PFSK-1 (cell line): ENCODE measurements at regions not wholly inside any gene's neighbourhood (a gene's known extent, or its start where the extent isn't known, plus 50 kb on each side); places are given as distances from the start of the nearest gene placed in this dataset.

Source experiments
- FOXP2 ChIP-seq: optimal IDR thresholded peaks from 2 replicates; pipeline ENCODE3; 2011; ENCODE audit warnings: borderline replicate concordance, control low read depth, inconsistent platforms; ENCODE audit not compliant: insufficient read depth; ENCODE audit errors: extremely low read length, extremely low read depth
- POLR2AphosphoS5 ChIP-seq: IDR thresholded peaks from 2 replicates; pipeline ENCODE4 v1.6.1; 2012; ENCODE audit warnings: low read depth, mild to moderate bottlenecking, control low read depth, low read length, moderate library complexity
- SIN3A ChIP-seq: IDR thresholded peaks from 2 replicates; pipeline ENCODE4 v1.6.1; 2012; ENCODE audit warnings: mild to moderate bottlenecking, low read length, moderate library complexity, borderline replicate concordance; ENCODE audit not compliant: insufficient read depth
- TAF1 ChIP-seq: IDR thresholded peaks from 2 replicates; pipeline ENCODE4 v1.6.1; 2012; ENCODE audit warnings: low read length, control low read depth, borderline replicate concordance; ENCODE audit not compliant: insufficient read depth
- TF ChIP-seq, protein P1 (sequence below), 2 experiments: IDR thresholded peaks; 2 replicates each; pipeline versions ENCODE4 v1.6.1 to v1.8.0; 2011 to 2012; ENCODE audit warnings: low read depth in 2 of 2, low read length in 2 of 2, control low read depth in 1 of 2, inconsistent platforms in 1 of 2, mild to moderate bottlenecking in 1 of 2, moderate library complexity in 1 of 2; ENCODE audit not compliant: insufficient read depth in 1 of 2

DNA sequence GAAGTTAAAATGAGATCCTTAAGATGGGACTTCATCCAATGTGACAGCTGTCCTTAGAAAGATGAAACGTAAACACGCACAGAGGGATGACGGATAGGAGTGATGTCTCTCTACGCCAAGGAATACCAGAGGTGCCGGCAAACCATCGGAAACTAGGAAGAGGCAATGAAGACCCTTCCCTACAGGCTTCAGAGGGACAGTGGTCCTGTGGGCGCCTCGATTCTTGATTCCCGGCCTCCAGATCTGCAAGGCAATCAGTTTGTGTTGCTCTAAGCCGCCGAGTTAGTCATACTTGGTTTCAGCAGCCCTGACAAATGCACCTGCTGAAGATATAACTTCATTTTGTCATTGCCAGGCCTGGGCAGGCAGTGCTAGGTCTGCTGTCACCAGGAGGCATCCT lies 1455.1 kb downstream of the TBC1D22A start:
- TF ChIP-seq SIN3A: no peak
- TF ChIP-seq, protein P1, sequence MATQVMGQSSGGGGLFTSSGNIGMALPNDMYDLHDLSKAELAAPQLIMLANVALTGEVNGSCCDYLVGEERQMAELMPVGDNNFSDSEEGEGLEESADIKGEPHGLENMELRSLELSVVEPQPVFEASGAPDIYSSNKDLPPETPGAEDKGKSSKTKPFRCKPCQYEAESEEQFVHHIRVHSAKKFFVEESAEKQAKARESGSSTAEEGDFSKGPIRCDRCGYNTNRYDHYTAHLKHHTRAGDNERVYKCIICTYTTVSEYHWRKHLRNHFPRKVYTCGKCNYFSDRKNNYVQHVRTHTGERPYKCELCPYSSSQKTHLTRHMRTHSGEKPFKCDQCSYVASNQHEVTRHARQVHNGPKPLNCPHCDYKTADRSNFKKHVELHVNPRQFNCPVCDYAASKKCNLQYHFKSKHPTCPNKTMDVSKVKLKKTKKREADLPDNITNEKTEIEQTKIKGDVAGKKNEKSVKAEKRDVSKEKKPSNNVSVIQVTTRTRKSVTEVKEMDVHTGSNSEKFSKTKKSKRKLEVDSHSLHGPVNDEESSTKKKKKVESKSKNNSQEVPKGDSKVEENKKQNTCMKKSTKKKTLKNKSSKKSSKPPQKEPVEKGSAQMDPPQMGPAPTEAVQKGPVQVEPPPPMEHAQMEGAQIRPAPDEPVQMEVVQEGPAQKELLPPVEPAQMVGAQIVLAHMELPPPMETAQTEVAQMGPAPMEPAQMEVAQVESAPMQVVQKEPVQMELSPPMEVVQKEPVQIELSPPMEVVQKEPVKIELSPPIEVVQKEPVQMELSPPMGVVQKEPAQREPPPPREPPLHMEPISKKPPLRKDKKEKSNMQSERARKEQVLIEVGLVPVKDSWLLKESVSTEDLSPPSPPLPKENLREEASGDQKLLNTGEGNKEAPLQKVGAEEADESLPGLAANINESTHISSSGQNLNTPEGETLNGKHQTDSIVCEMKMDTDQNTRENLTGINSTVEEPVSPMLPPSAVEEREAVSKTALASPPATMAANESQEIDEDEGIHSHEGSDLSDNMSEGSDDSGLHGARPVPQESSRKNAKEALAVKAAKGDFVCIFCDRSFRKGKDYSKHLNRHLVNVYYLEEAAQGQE (IDR thresholded peaks at IDR 0.05; ENCODE audit: insufficient read depth in 1 of 2, low read depth in 2 of 2, low read length in 2 of 2): no peak
- TF ChIP-seq POLR2AphosphoS5: no peak
- no peak for TF ChIP-seq TAF1
- no peak for TF ChIP-seq FOXP2

GRCh38 chr22:48212727-48213126 lies 1450.3 kb downstream of the TBC1D22A start:
- TF ChIP-seq SIN3A: no peak
- no peak for TF ChIP-seq TAF1
- no peak for TF ChIP-seq POLR2AphosphoS5
- TF ChIP-seq FOXP2: no peak
- TF ChIP-seq, protein P1 (IDR thresholded peaks at IDR 0.05; ENCODE audit: insufficient read depth in 1 of 2, low read depth in 2 of 2, low read length in 2 of 2): no peak

DNA sequence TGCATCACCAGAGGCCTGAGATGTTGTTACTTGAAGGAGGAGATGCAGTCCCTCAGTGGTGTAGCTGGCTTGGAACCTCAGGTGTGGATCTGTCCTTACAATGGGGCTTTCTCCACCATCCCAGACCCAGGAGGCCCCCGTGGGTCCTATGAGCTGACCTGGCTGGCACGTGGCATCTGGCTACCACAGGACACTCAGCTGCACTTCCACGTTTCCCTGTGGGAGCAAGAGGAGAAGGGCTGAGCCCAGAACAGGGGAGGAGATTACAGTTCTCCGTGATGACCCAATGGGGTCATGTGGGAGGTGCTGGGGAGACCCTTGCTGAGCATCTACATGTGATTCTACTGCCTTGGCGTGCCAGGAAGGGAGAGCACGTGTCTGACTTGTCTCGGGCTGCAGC lies 1448.4 kb downstream of the TBC1D22A start:
- TF ChIP-seq SIN3A: no peak
- TF ChIP-seq TAF1: no peak

- TF ChIP-seq FOXP2 (no peak), TAF1 (no peak), POLR2AphosphoS5 (no peak), SIN3A (no peak)
- TF ChIP-seq, protein P1 (IDR thresholded peaks at IDR 0.05; ENCODE audit: insufficient read depth in 1 of 2, low read depth in 2 of 2, low read length in 2 of 2): no peak
These were observed 1447.7 kb downstream of the TBC1D22A start for GRCh38 chr22:48210198-48210580.

- TF ChIP-seq SIN3A: no peak
- TF ChIP-seq POLR2AphosphoS5: no peak
These were observed 1447.2 kb downstream of the TBC1D22A start for GRCh38 chr22:48209473-48210197.

DNA sequence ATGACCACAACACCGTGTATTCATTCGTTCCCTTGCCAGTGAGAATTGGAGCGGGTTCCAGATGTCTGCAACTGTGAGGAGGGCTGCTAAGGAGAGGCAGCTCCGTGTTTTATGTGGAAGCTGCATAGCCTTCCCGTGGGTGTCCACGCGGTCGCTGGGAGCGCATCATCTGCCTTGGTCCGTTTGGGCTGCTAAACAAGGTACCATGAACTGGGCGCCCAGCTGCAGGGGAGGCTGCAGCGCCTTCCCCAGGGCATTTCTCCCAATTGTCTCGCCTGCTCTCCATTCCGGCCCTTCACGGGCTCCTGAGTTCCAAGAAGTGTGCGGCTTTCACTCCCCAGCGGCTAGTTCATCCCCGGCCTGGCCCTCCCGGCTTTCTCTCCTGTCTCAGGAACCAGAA lies 1446.4 kb downstream of the TBC1D22A start:
- no peak for TF ChIP-seq FOXP2
- no peak for TF ChIP-seq POLR2AphosphoS5
- TF ChIP-seq SIN3A: no peak
- TF ChIP-seq, protein P1 (IDR thresholded peaks at IDR 0.05; ENCODE audit: insufficient read depth in 1 of 2, low read depth in 2 of 2, low read length in 2 of 2): no peak
- no peak for TF ChIP-seq TAF1
